ENCODE measurements at regions not wholly inside any gene's neighbourhood (a gene's known extent, or its start where the extent isn't known, plus 50 kb on each side); places are given as distances from the start of the nearest gene placed in this dataset.
A peak's percentile ranks its signal among the peaks of the same experiment; 100 is the strongest.
"Not testable (repeated sequence)": the region's sequence is repeated elsewhere in the genome, so short reads cannot be mapped to it uniquely, and the experiment has no call there.

- DNase-seq (ENCODE audit: insufficient read length, low spot score) (no peak), FAIRE-seq (no peak)
Observed at GRCh38 chr3:147244397-147244796, 161.9 kb downstream of the ZIC4 start.

GRCh38 chr3:147240581-147240980 is 165.8 kb downstream of the ZIC4 start:
- DNase-seq (ENCODE audit: insufficient read length, low spot score) (no peak), FAIRE-seq (no peak)

GRCh38 chr3:147237991-147238390 is 168.4 kb downstream of the ZIC4 start:
- DNase-seq (ENCODE audit: insufficient read length, low spot score) = no peak
- no peak for FAIRE-seq

- DNase-seq (ENCODE audit: insufficient read length, low spot score) = not testable (repeated sequence)
Observed at GRCh38 chr3:147231980-147232379, 174.4 kb downstream of the ZIC4 start.

GRCh38 chr3:147231111-147231510 is 175.2 kb downstream of the ZIC4 start:
- FAIRE-seq (no peak), DNase-seq (ENCODE audit: insufficient read length, low spot score) (no peak)

More at GRCh38 chr3:147231980-147232379, 174.4 kb downstream of the ZIC4 start:
- FAIRE-seq = not testable (repeated sequence)

- DNase-seq (ENCODE audit: insufficient read length, low spot score) (no peak), FAIRE-seq (no peak)
Observed at GRCh38 chr3:147222291-147222690, 184.1 kb downstream of the ZIC4 start.

GRCh38 chr3:147218965-147219364 is 187.4 kb downstream of the ZIC4 start:
- DNase-seq (ENCODE audit: insufficient read length, low spot score) (no peak), FAIRE-seq (no peak)

- FAIRE-seq (no peak), DNase-seq (ENCODE audit: insufficient read length, low spot score) (no peak)
Observed at GRCh38 chr3:147216143-147216673, 190.1 kb downstream of the ZIC4 start.

GRCh38 chr3:147215660-147216059 is 190.7 kb downstream of the ZIC4 start:
- FAIRE-seq (no peak), DNase-seq (ENCODE audit: insufficient read length, low spot score) (no peak)

GRCh38 chr3:147213633-147214032 is 192.7 kb downstream of the ZIC4 start:
- no peak for DNase-seq (ENCODE audit: insufficient read length, low spot score)
- no peak for FAIRE-seq

- FAIRE-seq = no peak
- DNase-seq (ENCODE audit: insufficient read length, low spot score) = no peak
Observed at GRCh38 chr3:147210676-147211075, 195.7 kb downstream of the ZIC4 start.

- DNase-seq (ENCODE audit: insufficient read length, low spot score) (no peak), FAIRE-seq (no peak)
Observed at GRCh38 chr3:147201086-147201485, 205.3 kb downstream of the ZIC4 start.

- FAIRE-seq (no peak), DNase-seq (ENCODE audit: insufficient read length, low spot score) (no peak)
Observed at GRCh38 chr3:147200545-147200944, 205.8 kb downstream of the ZIC4 start.

- FAIRE-seq = no peak
Observed at GRCh38 chr3:147197739-147198138, 208.6 kb downstream of the ZIC4 start.

GRCh38 chr3:147195887-147196286 is 210.5 kb downstream of the ZIC4 start:
- FAIRE-seq (no peak), DNase-seq (ENCODE audit: insufficient read length, low spot score) (no peak)

More at GRCh38 chr3:147197739-147198138, 208.6 kb downstream of the ZIC4 start:
- DNase-seq (ENCODE audit: insufficient read length, low spot score) = no peak

GRCh38 chr3:147191795-147192385 is 214.5 kb downstream of the ZIC4 start:
- FAIRE-seq (peak; percentile 70), DNase-seq (ENCODE audit: insufficient read length, low spot score) (no peak)

- FAIRE-seq = no peak
- DNase-seq (ENCODE audit: insufficient read length, low spot score) = no peak
Observed at GRCh38 chr3:147189016-147189415, 217.3 kb downstream of the ZIC4 start.

- DNase-seq (ENCODE audit: insufficient read length, low spot score) (no peak), FAIRE-seq (no peak)
Observed at GRCh38 chr3:147187687-147188086, 218.7 kb downstream of the ZIC4 start.

- FAIRE-seq (no peak), DNase-seq (ENCODE audit: insufficient read length, low spot score) (no peak)
Observed at GRCh38 chr3:147185781-147186180, 220.6 kb downstream of the ZIC4 start.

- DNase-seq (ENCODE audit: insufficient read length, low spot score) (no peak), FAIRE-seq (no peak)
Observed at GRCh38 chr3:147184794-147185193, 221.5 kb downstream of the ZIC4 start.

GRCh38 chr3:147173257-147173656 is 233.1 kb downstream of the ZIC4 start:
- DNase-seq (ENCODE audit: insufficient read length, low spot score) (no peak), FAIRE-seq (no peak)

GRCh38 chr3:147162743-147163142 is 243.6 kb downstream of the ZIC4 start:
- FAIRE-seq (no peak), DNase-seq (ENCODE audit: insufficient read length, low spot score) (no peak)

- no peak for DNase-seq (ENCODE audit: insufficient read length, low spot score)
- FAIRE-seq = no peak
Observed at GRCh38 chr3:147161833-147162232, 244.5 kb downstream of the ZIC4 start.
